ENCODE measurements at regions not wholly inside any gene's neighbourhood (a gene's known extent, or its start where the extent isn't known, plus 50 kb on each side); places are given as distances from the start of the nearest gene placed in this dataset.

- H3K36me3 Mint-ChIP-seq (ENCODE audit: low read depth) = no peaks in the 10 kb centered on the region
- Histone ChIP-seq H3K36me3 (ENCODE audit: insufficient read depth, low read length) (no peaks in the 10 kb centered on the region), H3K4me3 (ENCODE audit: low read length) (no peak overlapping the region), H3K27ac (ENCODE audit: low read depth in 1 of 2, low read length in 2 of 2) (no peak overlapping the region), H3K9me3 (ENCODE audit: control insufficient read depth in 1 of 2, insufficient read depth in 1 of 2, low read length in 2 of 2) (peaks cover 0 to 5% of the 10 kb centered on the region in 2 experiments), H3K4me1 (ENCODE audit: insufficient read depth, low read length) (no peaks in the 10 kb centered on the region), H3K27me3 (ENCODE audit: control insufficient read depth in 1 of 2, insufficient read depth in 2 of 2, low read length in 2 of 2) (no peaks in the 10 kb centered on the region)
- H3K4me1 Mint-ChIP-seq (ENCODE audit: low read depth) = no peaks in the 10 kb centered on the region
- no peaks in the 10 kb centered on the region for H3K27me3 Mint-ChIP-seq
- no peak overlapping the region for H3K27ac Mint-ChIP-seq
- no peak overlapping the region for H3K4me3 Mint-ChIP-seq
- ChIA-PET CTCF (no interaction called here), POLR2A (no interaction called here)
- H3K9me3 Mint-ChIP-seq = peaks cover 2% of the 10 kb centered on the region
- no peak for DNase-seq
- ATAC-seq (ENCODE audit: poor library complexity) = no peak
- no peak for TF ChIP-seq CTCF (IDR thresholded peaks at IDR 0.05)
- intact Hi-C loops (cut with DNase I, micrococcal nuclease) = no loop called here
Measured at GRCh38 chr4:31784558-31784957, 1064.4 kb downstream of the PCDH7 start.

GRCh38 chr4:31787701-31788100, 1067.5 kb downstream of the PCDH7 start:
- Histone ChIP-seq H3K9me3 (ENCODE audit: control insufficient read depth in 1 of 2, insufficient read depth in 1 of 2, low read length in 2 of 2) (peaks cover 0 to 5% of the 10 kb centered on the region in 2 experiments), H3K4me1 (ENCODE audit: insufficient read depth, low read length) (no peaks in the 10 kb centered on the region), H3K27me3 (ENCODE audit: control insufficient read depth in 1 of 2, insufficient read depth in 2 of 2, low read length in 2 of 2) (no peaks in the 10 kb centered on the region), H3K4me3 (ENCODE audit: low read length) (no peak overlapping the region), H3K36me3 (ENCODE audit: insufficient read depth, low read length) (no peaks in the 10 kb centered on the region), H3K27ac (ENCODE audit: low read depth in 1 of 2, low read length in 2 of 2) (no peak overlapping the region)
- intact Hi-C loops (cut with DNase I, micrococcal nuclease) = no loop called here
- DNase-seq (no peak), ATAC-seq (ENCODE audit: poor library complexity) (no peak)
- H3K4me3 Mint-ChIP-seq = no peak overlapping the region
- TF ChIP-seq CTCF (IDR thresholded peaks at IDR 0.05) = no peak
- H3K36me3 Mint-ChIP-seq (ENCODE audit: low read depth) = no peaks in the 10 kb centered on the region
- peaks cover 4% of the 10 kb centered on the region for H3K9me3 Mint-ChIP-seq
- POLR2A ChIA-PET = no interaction called here
- H3K27ac Mint-ChIP-seq = no peak overlapping the region
- H3K27me3 Mint-ChIP-seq = no peaks in the 10 kb centered on the region
- CTCF ChIA-PET = no interaction called here
- H3K4me1 Mint-ChIP-seq (ENCODE audit: low read depth) = no peaks in the 10 kb centered on the region

DNA sequence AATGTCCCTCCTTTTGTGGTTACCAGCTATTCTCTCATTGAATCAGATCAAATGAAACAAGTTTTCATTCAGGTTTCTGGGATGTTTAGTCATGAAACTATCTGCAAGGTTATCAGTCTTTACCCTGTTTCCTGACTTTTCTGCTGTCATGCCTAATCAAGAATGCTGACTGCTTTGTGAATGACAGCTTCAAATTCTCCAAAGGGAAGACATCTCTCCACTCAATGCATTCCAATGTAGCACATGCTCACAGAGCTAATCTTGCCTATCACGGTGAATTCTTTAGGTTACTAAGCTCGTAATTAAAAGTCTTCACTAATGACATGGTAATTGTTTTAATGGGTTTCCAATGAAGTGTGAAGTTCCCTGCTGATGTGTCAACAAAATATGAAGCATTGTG, 1068.5 kb downstream of the PCDH7 start:
- H3K4me3 Mint-ChIP-seq = no peak overlapping the region
- H3K4me1 Mint-ChIP-seq (ENCODE audit: low read depth) = no peaks in the 10 kb centered on the region
- ChIA-PET POLR2A (no interaction called here), CTCF (no interaction called here)
- H3K36me3 Mint-ChIP-seq (ENCODE audit: low read depth) = no peaks in the 10 kb centered on the region
- Histone ChIP-seq H3K4me3 (ENCODE audit: low read length) (no peak overlapping the region), H3K27ac (ENCODE audit: low read depth in 1 of 2, low read length in 2 of 2) (no peak overlapping the region), H3K4me1 (ENCODE audit: insufficient read depth, low read length) (no peaks in the 10 kb centered on the region), H3K36me3 (ENCODE audit: insufficient read depth, low read length) (no peaks in the 10 kb centered on the region), H3K9me3 (ENCODE audit: control insufficient read depth in 1 of 2, insufficient read depth in 1 of 2, low read length in 2 of 2) (peaks cover 0 to 5% of the 10 kb centered on the region in 2 experiments), H3K27me3 (ENCODE audit: control insufficient read depth in 1 of 2, insufficient read depth in 2 of 2, low read length in 2 of 2) (no peaks in the 10 kb centered on the region)
- H3K27me3 Mint-ChIP-seq = no peaks in the 10 kb centered on the region
- DNase-seq (no peak), ATAC-seq (ENCODE audit: poor library complexity) (no peak)
- H3K9me3 Mint-ChIP-seq = peaks cover 4% of the 10 kb centered on the region
- no peak overlapping the region for H3K27ac Mint-ChIP-seq
- no peak for TF ChIP-seq CTCF (IDR thresholded peaks at IDR 0.05)
- intact Hi-C loops (cut with DNase I, micrococcal nuclease) = no loop called here
